IMR-90 (cell line): ENCODE measurements at regions not wholly inside any gene's neighbourhood (a gene's known extent, or its start where the extent isn't known, plus 50 kb on each side); places are given as distances from the start of the nearest gene placed in this dataset.

ENCODE experiments used
- ATAC-seq: fragments of 200-7000 bp; cut with Tn5 transposase; 2 replicates; pipeline ENCODE4 v1.9.1; 2020; ENCODE audit warnings: low read depth, mild to moderate bottlenecking, moderate library complexity
- BruUV-seq: library from RNA; stranded (reverse); fragments of 400-500 nt; replicated peaks from 2 replicates; lab custom pipeline; 2021; lab: Mats Ljungman, UMichigan
- CTCF ChIA-PET: fragments of 300-600 bp; formaldehyde crosslinking; extraction: SDS; loops from one replicate; lab custom pipeline; 2021; ENCODE audit warnings: antibody characterized with exemption; lab: Yijun Ruan, JAX
- POLR2A ChIA-PET: fragments of 300-600 bp; sonication (Branson Sonifier 250); formaldehyde crosslinking; loops from one replicate; lab custom pipeline; 2022; ENCODE audit warnings: antibody characterized with exemption; ENCODE audit not compliant: unreplicated experiment; lab: Charles Lee
- DNase-seq: peaks from one replicate; pipeline ENCODE4 v3.0.0; 2013
- H2AFZ ChIP-seq: replicated peaks from 2 replicates; pipeline ENCODE3; 2013; ENCODE audit warnings: low read length, mild to moderate bottlenecking; ENCODE audit not compliant: poor library complexity
- H2AK5ac ChIP-seq: 2 replicates; pipeline ENCODE4 v1.6.1; 2013; ENCODE audit warnings: low read depth, low read length, inconsistent platforms
- H2AK9ac ChIP-seq: replicated peaks from 2 replicates; pipeline ENCODE3; 2013; ENCODE audit warnings: mild to moderate bottlenecking, low read depth, low read length, moderate library complexity; ENCODE audit not compliant: poor library complexity
- H2BK120ac ChIP-seq: 2 replicates; pipeline ENCODE4 v1.6.1; 2013; ENCODE audit warnings: low read depth, low read length, inconsistent platforms
- H2BK15ac ChIP-seq: 3 replicates; pipeline ENCODE4 v1.6.1; 2013; ENCODE audit warnings: low read depth, low read length, inconsistent platforms
- H2BK20ac ChIP-seq: 2 replicates; pipeline ENCODE4 v1.6.1; 2013; ENCODE audit warnings: low read depth, mild to moderate bottlenecking, inconsistent platforms, low read length, moderate library complexity
- H2BK5ac ChIP-seq: 2 replicates; pipeline ENCODE4 v1.6.1; 2013; ENCODE audit warnings: mild to moderate bottlenecking, low read depth, low read length, inconsistent platforms; ENCODE audit not compliant: poor library complexity, severe bottlenecking
- H3K14ac ChIP-seq: replicated peaks from 2 replicates; pipeline ENCODE4 v1.6.1; 2013; ENCODE audit warnings: low read depth, low read length, inconsistent platforms
- H3K18ac ChIP-seq: 2 replicates; pipeline ENCODE4 v1.6.1; 2013; ENCODE audit warnings: low read depth, low read length, control low read depth
- H3K23ac ChIP-seq: 2 replicates; pipeline ENCODE4 v1.6.1; 2013; ENCODE audit warnings: low read depth, low read length, inconsistent platforms
- H3K27ac ChIP-seq: 2 replicates; pipeline ENCODE4 v1.5.1; 2013; ENCODE audit warnings: mild to moderate bottlenecking, control low read depth, low read length; ENCODE audit not compliant: insufficient read depth
- H3K27me3 ChIP-seq: 2 replicates; pipeline ENCODE4 v1.6.1; 2013; ENCODE audit warnings: low read length; ENCODE audit not compliant: control insufficient read depth, insufficient read depth
- H3K36me3 ChIP-seq: 2 replicates; pipeline ENCODE4 v1.6.1; 2013; ENCODE audit warnings: low read length, mixed read lengths; ENCODE audit not compliant: control insufficient read depth, insufficient read depth
- H3K4ac ChIP-seq: 2 replicates; pipeline ENCODE4 v1.6.1; 2013; ENCODE audit warnings: low read depth, low read length, inconsistent platforms
- H3K4me1 ChIP-seq: 2 replicates; pipeline ENCODE4 v1.6.1; 2013; ENCODE audit warnings: low read length, mixed read lengths; ENCODE audit not compliant: control insufficient read depth, insufficient read depth
- H3K4me2 ChIP-seq: 2 replicates; pipeline ENCODE4 v1.6.1; 2013; ENCODE audit warnings: low read depth, mild to moderate bottlenecking, control low read depth, low read length, moderate library complexity
- H3K4me3 ChIP-seq: 2 replicates; pipeline ENCODE4 v1.5.1; 2013; ENCODE audit warnings: low read depth, mild to moderate bottlenecking, control low read depth, low read length, moderate library complexity; ENCODE audit not compliant: insufficient read depth
- H3K56ac ChIP-seq: 2 replicates; pipeline ENCODE4 v1.6.1; 2013; ENCODE audit warnings: low read length, inconsistent platforms; ENCODE audit not compliant: insufficient read depth; ENCODE audit errors: extremely low read depth
- H3K79me1 ChIP-seq, 2 experiments: 2 replicates each; pipeline ENCODE4 v1.6.1; 2013; ENCODE audit warnings: low read length in 2 of 2, inconsistent platforms in 1 of 2, low read depth in 1 of 2
- H3K9ac ChIP-seq: 2 replicates; pipeline ENCODE4 v1.6.1; 2013; ENCODE audit warnings: low read depth, low read length, control low read depth
- H3K9me1 ChIP-seq: 2 replicates; pipeline ENCODE4 v1.6.1; 2013; ENCODE audit warnings: low read length, inconsistent platforms; ENCODE audit not compliant: insufficient read depth
- H3K9me3 ChIP-seq: 2 replicates; pipeline ENCODE4 v1.6.1; 2013; ENCODE audit warnings: low read length; ENCODE audit not compliant: control insufficient read depth, insufficient read depth
- H4K20me1 ChIP-seq: 2 replicates; pipeline ENCODE4 v1.6.1; 2013; ENCODE audit warnings: low read length, inconsistent platforms; ENCODE audit not compliant: insufficient read depth
- H4K5ac ChIP-seq: 2 replicates; pipeline ENCODE4 v1.6.1; 2013; ENCODE audit warnings: mild to moderate bottlenecking, low read depth, low read length, control low read depth
- H4K8ac ChIP-seq, 2 experiments: 2 replicates each; pipeline ENCODE4 v1.6.1; 2013; ENCODE audit warnings: low read depth in 2 of 2, low read length in 2 of 2, control low read depth in 1 of 2, inconsistent platforms in 1 of 2
- H4K91ac ChIP-seq: 2 replicates; pipeline ENCODE4 v1.6.1; 2013; ENCODE audit warnings: low read depth, low read length, inconsistent platforms; ENCODE audit not compliant: insufficient read depth
- MAFK ChIP-seq: IDR thresholded peaks from 2 replicates; pipeline ENCODE4 v1.6.1; 2012; ENCODE audit warnings: low read depth, low read length, improper control_type of control experiment
- SMC3 ChIP-seq: fragments of 150-350 bp; IDR thresholded peaks from 2 replicates; pipeline ENCODE4 v1.6.1; 2016; ENCODE audit warnings: low read depth, mild to moderate bottlenecking, antibody characterized with exemption, low read length, moderate library complexity
- WGBS, 2 experiments: methylation state at CpG; one replicate each; pipeline versions ENCODE4 v1.1.5 to v1.1.7; 2013; ENCODE audit warnings: missing lambda C conversion rate in 2 of 2; ENCODE audit not compliant: insufficient read length in 1 of 2; ENCODE audit errors: extremely low coverage in 2 of 2; 5-methylcytosine and 5-hydroxymethylcytosine counted together
- dilution Hi-C: fragments of 300-500 bp; cut with HindIII; formaldehyde crosslinking; loops from one replicate; pipeline ENCODE4 v1.14.3; 2018; ENCODE audit warnings: low sequenced_read_pairs; ENCODE audit not compliant: unreplicated experiment
- in situ Hi-C: fragments of 300-500 bp; cut with MboI; formaldehyde crosslinking; loops from 3 replicates; pipeline ENCODE4 v1.14.3; 2019; ENCODE audit warnings: low sequenced_read_pairs, inconsistent platforms, mixed read lengths
- intact Hi-C: fragments of 100-400 bp; cut with micrococcal nuclease; formaldehyde crosslinking; loops from 2 replicates; pipeline ENCODE4 v1.10.0; 2022

- CTCF ChIA-PET, result interaction anchor here (0.6 kb wide), 1 partner anchor 16 kb away, joined by 3 read pairs; no protein-coding TSS in a partner anchor
- Histone ChIP-seq H3K9me3 (no peaks in the 10 kb centered on the region), H2BK15ac (no peak overlapping the region), H3K9ac (no peak overlapping the region), H3K27ac (no peak overlapping the region), H3K56ac (no peak overlapping the region), H3K4ac (no peak overlapping the region), H3K36me3 (no peaks in the 10 kb centered on the region), H4K8ac (no peak overlapping the region), H3K27me3 (no peaks in the 10 kb centered on the region), H2AFZ (no peak overlapping the region), H3K4me3 (no peak overlapping the region), H4K20me1 (no peaks in the 10 kb centered on the region), H2BK20ac (no peak overlapping the region), H3K9me1 (no peaks in the 10 kb centered on the region), H3K79me1 (no peaks in the 10 kb centered on the region), H3K18ac (no peak overlapping the region), H4K91ac (no peak overlapping the region), H4K5ac (no peak overlapping the region), H3K4me1 (peaks cover 2% of the 10 kb centered on the region; the same call in 1 of the 2 replicates), H2BK5ac (no peak overlapping the region), H3K4me2 (no peak overlapping the region), H2AK5ac (no peak overlapping the region), H2AK9ac (no peak overlapping the region), H3K14ac (no peak overlapping the region), H3K23ac (no peak overlapping the region), H2BK120ac (no peak overlapping the region)
- TF ChIP-seq SMC3, result no peak
- TF ChIP-seq MAFK, result peak; percentile 48; the same call in 1 of the 2 replicates
- intact Hi-C loops (loop anchor here (10.0 kb wide), 1 partner anchor 119 kb away; no protein-coding TSS in a partner anchor), dilution Hi-C loops (no loop called here), in situ Hi-C loops (no loop called here)
- no peak for DNase-seq
- WGBS, 2 experiments, result no CpG with 5 or more reads among the region's 2 CpGs
- no peak for ATAC-seq
- BruUV-seq, result no TSS peak
- POLR2A ChIA-PET, result no interaction called here
Measured at GRCh38 chr2:12585784-12586183, 131.0 kb upstream of the TRIB2 start.
